ENCODE measurements at regions not wholly inside any gene's neighbourhood (a gene's known extent, or its start where the extent isn't known, plus 50 kb on each side); places are given as distances from the start of the nearest gene placed in this dataset.

DNA sequence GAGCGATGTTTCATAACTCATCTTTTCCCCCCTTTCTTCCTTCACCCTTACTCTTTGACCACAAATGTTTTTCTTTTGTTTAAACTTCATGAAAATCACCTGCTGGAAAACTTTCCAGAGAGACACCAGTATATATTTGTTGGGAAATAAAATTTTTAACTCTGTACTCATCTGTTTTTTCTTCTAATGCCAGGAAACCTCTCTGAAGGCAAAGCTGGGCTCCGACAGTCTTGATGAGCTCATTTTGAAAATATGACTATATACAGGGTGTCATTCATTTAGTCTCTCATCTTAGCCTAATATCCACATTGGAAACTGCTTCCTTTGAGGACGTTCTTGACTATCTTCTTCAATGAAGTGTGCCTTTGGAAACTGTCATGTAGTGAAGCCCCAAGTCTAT is 339.6 kb upstream of the ROBO2 start:
- WGBS (ENCODE audit: extremely low coverage, insufficient coverage, low lambda C conversion rate), result 100% methylated on average over 1 of the region's 3 CpGs
- Histone ChIP-seq H3K79me2 (ENCODE audit: control insufficient read depth, insufficient read depth, low read length) (no peaks in the 10 kb centered on the region), H2BK5ac (ENCODE audit: low read length) (no peak overlapping the region), H2BK120ac (ENCODE audit: low read depth, low read length) (no peak overlapping the region), H4K5ac (ENCODE audit: low read length) (no peak overlapping the region), H3K23ac (ENCODE audit: low read length) (no peak overlapping the region), H3K27me3 (ENCODE audit: insufficient read depth, low read length, poor library complexity) (no peaks in the 10 kb centered on the region), H2BK15ac (replicated peaks; ENCODE audit: low read depth) (no peak overlapping the region), H4K8ac (ENCODE audit: low read depth, low read length) (no peak overlapping the region), H3K4me1 (ENCODE audit: control insufficient read depth, low read depth, low read length) (no peaks in the 10 kb centered on the region), H3K18ac (ENCODE audit: low read length) (no peak overlapping the region), H3K4me3 (ENCODE audit: low read length) (no peak overlapping the region), H3K27ac (ENCODE audit: low read depth, low read length) (no peak overlapping the region), H3K79me1 (ENCODE audit: low read length) (no peaks in the 10 kb centered on the region), H3K56ac (ENCODE audit: low read length) (no peak overlapping the region), H2AK5ac (ENCODE audit: low read length) (no peak overlapping the region), H3K9ac (ENCODE audit: low read length) (no peak overlapping the region), H3K4ac (ENCODE audit: low read depth, low read length) (no peak overlapping the region), H3K36me3 (ENCODE audit: control insufficient read depth, insufficient read depth, low read length) (no peaks in the 10 kb centered on the region), H3K4me2 (ENCODE audit: low read length) (no peak overlapping the region)
- no peak for DNase-seq

DNA sequence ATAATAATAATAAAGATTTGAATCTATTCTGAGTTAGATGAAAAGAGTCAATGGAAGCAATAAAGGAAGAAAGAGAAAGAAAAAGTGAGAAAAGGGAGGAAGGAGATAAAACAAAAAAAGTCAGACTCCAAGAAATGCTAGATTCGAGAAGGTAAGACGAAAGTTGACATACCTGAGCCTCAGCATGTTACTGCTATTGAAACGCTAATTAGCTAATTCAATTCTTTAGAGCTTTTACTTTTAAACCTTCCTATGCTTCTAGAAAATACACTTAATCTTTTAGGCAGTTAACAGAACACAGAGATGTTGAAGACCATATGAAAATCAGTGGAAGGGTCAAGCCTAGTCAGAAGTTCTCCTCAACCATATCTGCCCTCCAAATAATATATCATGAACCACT is 337.2 kb upstream of the ROBO2 start:
- no peaks in the 10 kb centered on the region for H3K27me3 ChIP-seq (ENCODE audit: insufficient read depth, low read length, poor library complexity)
- DNase-seq, result no peak
- H3K23ac ChIP-seq (ENCODE audit: low read length), result no peak overlapping the region
- H2BK120ac ChIP-seq (ENCODE audit: low read depth, low read length), result no peak overlapping the region
- no peak overlapping the region for H3K9ac ChIP-seq (ENCODE audit: low read length)
- H3K4me3 ChIP-seq (ENCODE audit: low read length), result no peak overlapping the region
- no peak overlapping the region for H2BK15ac ChIP-seq (replicated peaks; ENCODE audit: low read depth)
- no peaks in the 10 kb centered on the region for H3K79me2 ChIP-seq (ENCODE audit: control insufficient read depth, insufficient read depth, low read length)
- no peak overlapping the region for H3K27ac ChIP-seq (ENCODE audit: low read depth, low read length)
- no CpG with 5 or more reads among the region's 3 CpGs for WGBS (ENCODE audit: extremely low coverage, insufficient coverage, low lambda C conversion rate)
- no peak overlapping the region for H3K18ac ChIP-seq (ENCODE audit: low read length)
- H3K56ac ChIP-seq (ENCODE audit: low read length), result no peak overlapping the region
- no peaks in the 10 kb centered on the region for H3K4me1 ChIP-seq (ENCODE audit: control insufficient read depth, low read depth, low read length)
- H3K79me1 ChIP-seq (ENCODE audit: low read length), result no peaks in the 10 kb centered on the region
- H2AK5ac ChIP-seq (ENCODE audit: low read length), result no peak overlapping the region
- H3K4me2 ChIP-seq (ENCODE audit: low read length), result no peak overlapping the region
- H3K36me3 ChIP-seq (ENCODE audit: control insufficient read depth, insufficient read depth, low read length), result no peaks in the 10 kb centered on the region
- H4K5ac ChIP-seq (ENCODE audit: low read length), result no peak overlapping the region
- H3K4ac ChIP-seq (ENCODE audit: low read depth, low read length), result no peak overlapping the region
- H2BK5ac ChIP-seq (ENCODE audit: low read length), result no peak overlapping the region
- H4K8ac ChIP-seq (ENCODE audit: low read depth, low read length), result no peak overlapping the region

DNA sequence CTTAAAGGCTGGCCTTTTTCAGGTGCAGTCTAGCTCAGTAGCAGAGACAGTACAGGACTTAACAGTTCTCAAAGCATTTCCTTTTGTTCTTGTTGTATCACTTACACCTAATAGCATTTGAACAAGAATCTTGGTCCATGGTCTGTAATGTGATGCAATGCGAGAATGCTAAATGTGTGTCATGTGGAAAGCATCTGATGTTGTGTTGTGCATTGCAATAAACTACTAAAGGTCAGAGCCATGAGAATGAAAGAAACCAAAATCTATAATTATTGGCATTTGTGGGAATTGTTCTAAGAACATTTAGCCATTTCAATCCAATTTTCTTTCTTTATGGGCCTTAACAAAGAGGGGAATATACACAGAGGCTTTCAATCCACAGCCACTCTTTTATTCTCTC is 324.5 kb upstream of the ROBO2 start:
- no peak overlapping the region for H3K4me2 ChIP-seq (ENCODE audit: low read length)
- no peak overlapping the region for H2BK15ac ChIP-seq (replicated peaks; ENCODE audit: low read depth)
- H3K27ac ChIP-seq (ENCODE audit: low read depth, low read length), result no peak overlapping the region
- H2AK5ac ChIP-seq (ENCODE audit: low read length), result no peak overlapping the region
- no peak overlapping the region for H4K8ac ChIP-seq (ENCODE audit: low read depth, low read length)
- no peak overlapping the region for H3K56ac ChIP-seq (ENCODE audit: low read length)
- H2BK5ac ChIP-seq (ENCODE audit: low read length), result no peak overlapping the region
- no peaks in the 10 kb centered on the region for H3K27me3 ChIP-seq (ENCODE audit: insufficient read depth, low read length, poor library complexity)
- no peak overlapping the region for H2BK120ac ChIP-seq (ENCODE audit: low read depth, low read length)
- no peak overlapping the region for H4K5ac ChIP-seq (ENCODE audit: low read length)
- no peaks in the 10 kb centered on the region for H3K79me2 ChIP-seq (ENCODE audit: control insufficient read depth, insufficient read depth, low read length)
- no peak for DNase-seq
- H3K4me3 ChIP-seq (ENCODE audit: low read length), result no peak overlapping the region
- WGBS (ENCODE audit: extremely low coverage, insufficient coverage, low lambda C conversion rate), result no CpG with 5 or more reads among the region's 1 CpG
- no peaks in the 10 kb centered on the region for H3K79me1 ChIP-seq (ENCODE audit: low read length)
- no peak overlapping the region for H3K23ac ChIP-seq (ENCODE audit: low read length)
- no peaks in the 10 kb centered on the region for H3K4me1 ChIP-seq (ENCODE audit: control insufficient read depth, low read depth, low read length)
- no peak overlapping the region for H3K9ac ChIP-seq (ENCODE audit: low read length)
- H3K36me3 ChIP-seq (ENCODE audit: control insufficient read depth, insufficient read depth, low read length), result no peaks in the 10 kb centered on the region
- H3K4ac ChIP-seq (ENCODE audit: low read depth, low read length), result no peak overlapping the region
- H3K18ac ChIP-seq (ENCODE audit: low read length), result no peak overlapping the region

- no peak overlapping the region for H3K4me3 ChIP-seq (ENCODE audit: low read length)
- H3K4me2 ChIP-seq (ENCODE audit: low read length), result no peak overlapping the region
- H2BK5ac ChIP-seq (ENCODE audit: low read length), result no peak overlapping the region
- no peak overlapping the region for H4K5ac ChIP-seq (ENCODE audit: low read length)
- no peak for DNase-seq
- no peak overlapping the region for H3K4ac ChIP-seq (ENCODE audit: low read depth, low read length)
- H3K27me3 ChIP-seq (ENCODE audit: insufficient read depth, low read length, poor library complexity), result no peaks in the 10 kb centered on the region
- no peak overlapping the region for H3K23ac ChIP-seq (ENCODE audit: low read length)
- WGBS (ENCODE audit: extremely low coverage, insufficient coverage, low lambda C conversion rate), result no CpG with 5 or more reads among the region's 2 CpGs
- no peak overlapping the region for H2BK120ac ChIP-seq (ENCODE audit: low read depth, low read length)
- no peak overlapping the region for H3K56ac ChIP-seq (ENCODE audit: low read length)
- H2AK5ac ChIP-seq (ENCODE audit: low read length), result no peak overlapping the region
- H3K36me3 ChIP-seq (ENCODE audit: control insufficient read depth, insufficient read depth, low read length), result no peaks in the 10 kb centered on the region
- H2BK15ac ChIP-seq (replicated peaks; ENCODE audit: low read depth), result no peak overlapping the region
- H3K4me1 ChIP-seq (ENCODE audit: control insufficient read depth, low read depth, low read length), result no peaks in the 10 kb centered on the region
- no peak overlapping the region for H4K8ac ChIP-seq (ENCODE audit: low read depth, low read length)
- H3K9ac ChIP-seq (ENCODE audit: low read length), result no peak overlapping the region
- no peaks in the 10 kb centered on the region for H3K79me1 ChIP-seq (ENCODE audit: low read length)
- no peaks in the 10 kb centered on the region for H3K79me2 ChIP-seq (ENCODE audit: control insufficient read depth, insufficient read depth, low read length)
- H3K27ac ChIP-seq (ENCODE audit: low read depth, low read length), result no peak overlapping the region
- no peak overlapping the region for H3K18ac ChIP-seq (ENCODE audit: low read length)
Observed at GRCh38 chr3:76723366-76723765, 316.5 kb upstream of the ROBO2 start.

GRCh38 chr3:76724075-76724474 is 315.8 kb upstream of the ROBO2 start:
- H3K23ac ChIP-seq (ENCODE audit: low read length), result no peak overlapping the region
- H4K5ac ChIP-seq (ENCODE audit: low read length), result no peak overlapping the region
- H3K27ac ChIP-seq (ENCODE audit: low read depth, low read length), result no peak overlapping the region
- H2AK5ac ChIP-seq (ENCODE audit: low read length), result no peak overlapping the region
- no peak overlapping the region for H3K4ac ChIP-seq (ENCODE audit: low read depth, low read length)
- no peak overlapping the region for H4K8ac ChIP-seq (ENCODE audit: low read depth, low read length)
- no peak overlapping the region for H3K18ac ChIP-seq (ENCODE audit: low read length)
- H3K4me2 ChIP-seq (ENCODE audit: low read length), result no peak overlapping the region
- H2BK120ac ChIP-seq (ENCODE audit: low read depth, low read length), result no peak overlapping the region
- H3K4me3 ChIP-seq (ENCODE audit: low read length), result no peak overlapping the region
- H2BK5ac ChIP-seq (ENCODE audit: low read length), result no peak overlapping the region
- no peaks in the 10 kb centered on the region for H3K4me1 ChIP-seq (ENCODE audit: control insufficient read depth, low read depth, low read length)
- no peaks in the 10 kb centered on the region for H3K27me3 ChIP-seq (ENCODE audit: insufficient read depth, low read length, poor library complexity)
- H2BK15ac ChIP-seq (replicated peaks; ENCODE audit: low read depth), result no peak overlapping the region
- no peaks in the 10 kb centered on the region for H3K36me3 ChIP-seq (ENCODE audit: control insufficient read depth, insufficient read depth, low read length)
- H3K79me1 ChIP-seq (ENCODE audit: low read length), result no peaks in the 10 kb centered on the region
- DNase-seq, result no peak
- no CpG with 5 or more reads among the region's 1 CpG for WGBS (ENCODE audit: extremely low coverage, insufficient coverage, low lambda C conversion rate)
- no peak overlapping the region for H3K9ac ChIP-seq (ENCODE audit: low read length)
- H3K56ac ChIP-seq (ENCODE audit: low read length), result no peak overlapping the region
- no peaks in the 10 kb centered on the region for H3K79me2 ChIP-seq (ENCODE audit: control insufficient read depth, insufficient read depth, low read length)

DNA sequence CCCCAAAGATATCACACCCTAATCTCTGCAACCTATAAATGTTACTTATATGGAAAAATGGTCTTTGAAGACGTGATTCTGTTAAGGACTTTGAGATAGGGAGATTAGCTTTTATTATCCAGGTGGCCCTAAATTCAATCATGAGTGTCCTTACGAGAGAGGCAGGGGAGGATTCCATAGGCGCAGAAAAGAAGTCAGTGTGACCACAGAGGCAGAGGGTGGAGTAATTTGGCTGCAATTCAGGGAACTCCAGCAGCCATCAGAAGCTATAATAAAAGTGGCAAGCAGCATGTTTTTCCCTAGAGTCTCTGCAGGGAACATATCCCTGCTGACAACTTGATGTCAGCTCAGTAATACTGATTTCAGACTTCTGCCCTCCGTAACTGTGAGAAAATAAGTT is 315.2 kb upstream of the ROBO2 start:
- H3K4ac ChIP-seq (ENCODE audit: low read depth, low read length), result no peak overlapping the region
- H2AK5ac ChIP-seq (ENCODE audit: low read length), result no peak overlapping the region
- no peaks in the 10 kb centered on the region for H3K36me3 ChIP-seq (ENCODE audit: control insufficient read depth, insufficient read depth, low read length)
- H3K18ac ChIP-seq (ENCODE audit: low read length), result no peak overlapping the region
- H3K56ac ChIP-seq (ENCODE audit: low read length), result no peak overlapping the region
- H3K79me2 ChIP-seq (ENCODE audit: control insufficient read depth, insufficient read depth, low read length), result no peaks in the 10 kb centered on the region
- no peak overlapping the region for H3K4me3 ChIP-seq (ENCODE audit: low read length)
- no peak for DNase-seq
- no peak overlapping the region for H3K4me2 ChIP-seq (ENCODE audit: low read length)
- no peak overlapping the region for H3K27ac ChIP-seq (ENCODE audit: low read depth, low read length)
- H4K5ac ChIP-seq (ENCODE audit: low read length), result no peak overlapping the region
- no peaks in the 10 kb centered on the region for H3K27me3 ChIP-seq (ENCODE audit: insufficient read depth, low read length, poor library complexity)
- WGBS (ENCODE audit: extremely low coverage, insufficient coverage, low lambda C conversion rate), result no CpG with 5 or more reads among the region's 4 CpGs
- no peak overlapping the region for H4K8ac ChIP-seq (ENCODE audit: low read depth, low read length)
- no peak overlapping the region for H2BK120ac ChIP-seq (ENCODE audit: low read depth, low read length)
- no peak overlapping the region for H2BK15ac ChIP-seq (replicated peaks; ENCODE audit: low read depth)
- no peak overlapping the region for H2BK5ac ChIP-seq (ENCODE audit: low read length)
- H3K79me1 ChIP-seq (ENCODE audit: low read length), result no peaks in the 10 kb centered on the region
- no peaks in the 10 kb centered on the region for H3K4me1 ChIP-seq (ENCODE audit: control insufficient read depth, low read depth, low read length)
- H3K23ac ChIP-seq (ENCODE audit: low read length), result no peak overlapping the region
- H3K9ac ChIP-seq (ENCODE audit: low read length), result no peak overlapping the region

All from mesendoderm (in vitro differentiated cells).